GM20431 (cell line): ENCODE measurements at regions not wholly inside any gene's neighbourhood (a gene's known extent, or its start where the extent isn't known, plus 50 kb on each side); places are given as distances from the start of the nearest gene placed in this dataset.
"Not testable (repeated sequence)": the region's sequence is repeated elsewhere in the genome, so short reads cannot be mapped to it uniquely, and the experiment has no call there.

Experiments used
- in situ Hi-C: fragments of 300-500 bp; cut with MseI, MboI; formaldehyde crosslinking; loops from one replicate; pipeline ENCODE4 v1.15.0; 2020; ENCODE audit warnings: low sequenced_read_pairs; ENCODE audit not compliant: unreplicated experiment

- in situ Hi-C loops: no loop called here
Measured at GRCh38 chr2:154577390-154577789, 121.1 kb upstream of the KCNJ3 start.

GRCh38 chr2:154580767-154581166, 117.7 kb upstream of the KCNJ3 start:
- in situ Hi-C loops: no loop called here

GRCh38 chr2:154582694-154583093, 115.8 kb upstream of the KCNJ3 start:
- in situ Hi-C loops: not testable (repeated sequence)

- in situ Hi-C loops: not testable (repeated sequence)
Measured at GRCh38 chr2:154583274-154583673, 115.2 kb upstream of the KCNJ3 start.

GRCh38 chr2:154587739-154588138, 110.8 kb upstream of the KCNJ3 start:
- in situ Hi-C loops: no loop called here

GRCh38 chr2:154588838-154589237, 109.7 kb upstream of the KCNJ3 start:
- in situ Hi-C loops: no loop called here

GRCh38 chr2:154589514-154589913, 109.0 kb upstream of the KCNJ3 start:
- in situ Hi-C loops: no loop called here

- in situ Hi-C loops: no loop called here
Measured at GRCh38 chr2:154591294-154591820, 107.1 kb upstream of the KCNJ3 start.

GRCh38 chr2:154599189-154599588, 99.3 kb upstream of the KCNJ3 start:
- in situ Hi-C loops: no loop called here

GRCh38 chr2:154600927-154601494, 97.5 kb upstream of the KCNJ3 start:
- in situ Hi-C loops: no loop called here

- in situ Hi-C loops: no loop called here
Measured at GRCh38 chr2:154603682-154604081, 94.8 kb upstream of the KCNJ3 start.

GRCh38 chr2:154608438-154608837, 90.1 kb upstream of the KCNJ3 start:
- in situ Hi-C loops: no loop called here

GRCh38 chr2:154614906-154615305, 83.6 kb upstream of the KCNJ3 start:
- in situ Hi-C loops: no loop called here

- in situ Hi-C loops: no loop called here
Measured at GRCh38 chr2:154616659-154617058, 81.8 kb upstream of the KCNJ3 start.

- in situ Hi-C loops: no loop called here
Measured at GRCh38 chr2:154620471-154620870, 78.0 kb upstream of the KCNJ3 start.

GRCh38 chr2:154623819-154624218, 74.7 kb upstream of the KCNJ3 start:
- in situ Hi-C loops: no loop called here

- in situ Hi-C loops: loop anchor here (25.0 kb wide), 1 partner anchor 600 kb away; no protein-coding TSS in a partner anchor
Measured at GRCh38 chr2:154637456-154637855, 61.0 kb upstream of the KCNJ3 start.

GRCh38 chr2:154638783-154639182, 59.7 kb upstream of the KCNJ3 start:
- in situ Hi-C loops: loop anchor here (25.0 kb wide), 1 partner anchor 599 kb away; no protein-coding TSS in a partner anchor

GRCh38 chr2:154640000-154640399, 58.5 kb upstream of the KCNJ3 start:
- in situ Hi-C loops: loop anchor here (25.0 kb wide), 1 partner anchor 597 kb away; no protein-coding TSS in a partner anchor
